Panc1 (cell line): ENCODE measurements at regions not wholly inside any gene's neighbourhood (a gene's known extent, or its start where the extent isn't known, plus 50 kb on each side); places are given as distances from the start of the nearest gene placed in this dataset.

Experiments
- ATAC-seq: fragments of 200-7000 bp; cut with Tn5 transposase; 2 replicates; pipeline ENCODE4 v1.9.1; 2020; ENCODE audit warnings: mild to moderate bottlenecking, moderate library complexity
- BruUV-seq: library from RNA; stranded (reverse); fragments of 400-500 nt; replicated peaks from 2 replicates; lab custom pipeline; 2021; lab: Mats Ljungman, UMichigan
- CTCF ChIA-PET: fragments of 300-600 bp; sonication (Branson Sonifier 250); formaldehyde crosslinking; loops from one replicate; lab custom pipeline; 2022; ENCODE audit warnings: antibody characterized with exemption; lab: Charles Lee
- POLR2A ChIA-PET: fragments of 300-600 bp; sonication (Branson Sonifier 250); formaldehyde crosslinking; loops from one replicate; lab custom pipeline; 2022; ENCODE audit warnings: antibody characterized with exemption; lab: Charles Lee
- DNase-seq: peaks from one replicate; pipeline ENCODE4 v3.0.0-alpha.2; 2010; ENCODE audit warnings: low read depth, low spot score
- H3K27ac ChIP-seq: 2 replicates; pipeline ENCODE4 v1.5.1; 2011; ENCODE audit warnings: mild to moderate bottlenecking, low read length, inconsistent platforms
- H3K27me3 ChIP-seq: fragments of 200-500 bp; sonication (Bioruptor generic); 2 replicates; pipeline ENCODE4 v1.6.0; 2014; ENCODE audit warnings: low read length, inconsistent platforms; ENCODE audit not compliant: control insufficient read depth, insufficient read depth
- H3K36me3 ChIP-seq: fragments of 200-500 bp; sonication (Bioruptor generic); 2 replicates; pipeline ENCODE4 v1.5.1; 2014; ENCODE audit warnings: inconsistent platforms, mild to moderate bottlenecking, low read length, moderate library complexity; ENCODE audit not compliant: control insufficient read depth, insufficient read depth
- H3K4me1 ChIP-seq: 2 replicates; pipeline ENCODE4 v1.5.1; 2011; ENCODE audit warnings: inconsistent platforms, mild to moderate bottlenecking, low read length, moderate library complexity; ENCODE audit not compliant: control insufficient read depth, insufficient read depth
- H3K4me3 ChIP-seq, 2 experiments: 2 replicates each; pipeline ENCODE4 v1.5.1; 2011 to 2012; ENCODE audit warnings: low read depth in 2 of 2, low read length in 2 of 2, mild to moderate bottlenecking in 2 of 2, inconsistent platforms in 1 of 2, moderate library complexity in 1 of 2
- H3K9me3 ChIP-seq: fragments of 200-500 bp; sonication (Bioruptor generic); 2 replicates; pipeline ENCODE4 v1.5.1; 2014; ENCODE audit warnings: low read depth, mild to moderate bottlenecking, inconsistent platforms, low read length, moderate library complexity; ENCODE audit not compliant: control insufficient read depth, insufficient read depth
- POLR2AphosphoS5 ChIP-seq: IDR thresholded peaks from 2 replicates; pipeline ENCODE4 v1.6.1; 2012; ENCODE audit warnings: mild to moderate bottlenecking, low read depth, low read length, moderate library complexity
- SIN3A ChIP-seq: IDR thresholded peaks from 2 replicates; pipeline ENCODE4 v1.6.1; 2012; ENCODE audit warnings: low read depth, mild to moderate bottlenecking, low read length, moderate library complexity, borderline replicate concordance; ENCODE audit not compliant: insufficient read depth
- TCF7L2 ChIP-seq: IDR thresholded peaks from 2 replicates; pipeline ENCODE4 v1.6.1; 2011; ENCODE audit warnings: mild to moderate bottlenecking, low read depth, low read length, inconsistent platforms
- in situ Hi-C: cut with HindIII; loops from 2 replicates; pipeline ENCODE4 v1.10.0; 2016; ENCODE audit warnings: low sequenced_read_pairs, low pct_unique_long_range_greater_than_20kb
- intact Hi-C: fragments of 100-400 bp; cut with micrococcal nuclease; formaldehyde crosslinking; loops from one replicate; pipeline ENCODE4 v1.10.0; 2022; ENCODE audit not compliant: unreplicated experiment
- TF ChIP-seq, protein P1 (sequence below): fragments of 450-650 bp; IDR thresholded peaks from 2 replicates; pipeline ENCODE4 v1.5.1; 2017; ENCODE audit warnings: mild to moderate bottlenecking
- TF ChIP-seq, protein P2 (sequence below), 2 experiments: IDR thresholded peaks; 2 replicates each; pipeline ENCODE4 v1.6.1; 2011 to 2012; ENCODE audit warnings: low read depth in 2 of 2, control low read depth in 1 of 2, low read length in 1 of 2, mild to moderate bottlenecking in 1 of 2, moderate library complexity in 1 of 2; ENCODE audit not compliant: insufficient read depth in 1 of 2

GRCh38 chr6:130298258-130298657, 67.6 kb upstream of the TMEM200A start:
- in situ Hi-C loops = no loop called here
- TF ChIP-seq POLR2AphosphoS5 (no peak), TCF7L2 (no peak), SIN3A (no peak)
- TF ChIP-seq, protein P1, sequence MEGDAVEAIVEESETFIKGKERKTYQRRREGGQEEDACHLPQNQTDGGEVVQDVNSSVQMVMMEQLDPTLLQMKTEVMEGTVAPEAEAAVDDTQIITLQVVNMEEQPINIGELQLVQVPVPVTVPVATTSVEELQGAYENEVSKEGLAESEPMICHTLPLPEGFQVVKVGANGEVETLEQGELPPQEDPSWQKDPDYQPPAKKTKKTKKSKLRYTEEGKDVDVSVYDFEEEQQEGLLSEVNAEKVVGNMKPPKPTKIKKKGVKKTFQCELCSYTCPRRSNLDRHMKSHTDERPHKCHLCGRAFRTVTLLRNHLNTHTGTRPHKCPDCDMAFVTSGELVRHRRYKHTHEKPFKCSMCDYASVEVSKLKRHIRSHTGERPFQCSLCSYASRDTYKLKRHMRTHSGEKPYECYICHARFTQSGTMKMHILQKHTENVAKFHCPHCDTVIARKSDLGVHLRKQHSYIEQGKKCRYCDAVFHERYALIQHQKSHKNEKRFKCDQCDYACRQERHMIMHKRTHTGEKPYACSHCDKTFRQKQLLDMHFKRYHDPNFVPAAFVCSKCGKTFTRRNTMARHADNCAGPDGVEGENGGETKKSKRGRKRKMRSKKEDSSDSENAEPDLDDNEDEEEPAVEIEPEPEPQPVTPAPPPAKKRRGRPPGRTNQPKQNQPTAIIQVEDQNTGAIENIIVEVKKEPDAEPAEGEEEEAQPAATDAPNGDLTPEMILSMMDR = no peak
- TF ChIP-seq, protein P2, sequence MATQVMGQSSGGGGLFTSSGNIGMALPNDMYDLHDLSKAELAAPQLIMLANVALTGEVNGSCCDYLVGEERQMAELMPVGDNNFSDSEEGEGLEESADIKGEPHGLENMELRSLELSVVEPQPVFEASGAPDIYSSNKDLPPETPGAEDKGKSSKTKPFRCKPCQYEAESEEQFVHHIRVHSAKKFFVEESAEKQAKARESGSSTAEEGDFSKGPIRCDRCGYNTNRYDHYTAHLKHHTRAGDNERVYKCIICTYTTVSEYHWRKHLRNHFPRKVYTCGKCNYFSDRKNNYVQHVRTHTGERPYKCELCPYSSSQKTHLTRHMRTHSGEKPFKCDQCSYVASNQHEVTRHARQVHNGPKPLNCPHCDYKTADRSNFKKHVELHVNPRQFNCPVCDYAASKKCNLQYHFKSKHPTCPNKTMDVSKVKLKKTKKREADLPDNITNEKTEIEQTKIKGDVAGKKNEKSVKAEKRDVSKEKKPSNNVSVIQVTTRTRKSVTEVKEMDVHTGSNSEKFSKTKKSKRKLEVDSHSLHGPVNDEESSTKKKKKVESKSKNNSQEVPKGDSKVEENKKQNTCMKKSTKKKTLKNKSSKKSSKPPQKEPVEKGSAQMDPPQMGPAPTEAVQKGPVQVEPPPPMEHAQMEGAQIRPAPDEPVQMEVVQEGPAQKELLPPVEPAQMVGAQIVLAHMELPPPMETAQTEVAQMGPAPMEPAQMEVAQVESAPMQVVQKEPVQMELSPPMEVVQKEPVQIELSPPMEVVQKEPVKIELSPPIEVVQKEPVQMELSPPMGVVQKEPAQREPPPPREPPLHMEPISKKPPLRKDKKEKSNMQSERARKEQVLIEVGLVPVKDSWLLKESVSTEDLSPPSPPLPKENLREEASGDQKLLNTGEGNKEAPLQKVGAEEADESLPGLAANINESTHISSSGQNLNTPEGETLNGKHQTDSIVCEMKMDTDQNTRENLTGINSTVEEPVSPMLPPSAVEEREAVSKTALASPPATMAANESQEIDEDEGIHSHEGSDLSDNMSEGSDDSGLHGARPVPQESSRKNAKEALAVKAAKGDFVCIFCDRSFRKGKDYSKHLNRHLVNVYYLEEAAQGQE (IDR thresholded peaks at IDR 0.05; ENCODE audit: insufficient read depth in 1 of 2, low read depth in 2 of 2, low read length in 1 of 2) = no peak
- no peak for DNase-seq
- H3K4me3 ChIP-seq = no peak overlapping the region
- CTCF ChIA-PET = no interaction called here
- POLR2A ChIA-PET = no interaction called here
- ATAC-seq = no peak
- intact Hi-C loops = no loop called here
- no peaks in the 10 kb centered on the region for H3K36me3 ChIP-seq
- H3K27ac ChIP-seq = no peak overlapping the region
- no peaks in the 10 kb centered on the region for H3K9me3 ChIP-seq
- no TSS peak for BruUV-seq
- H3K27me3 ChIP-seq = no peaks in the 10 kb centered on the region
- no peaks in the 10 kb centered on the region for H3K4me1 ChIP-seq

DNA sequence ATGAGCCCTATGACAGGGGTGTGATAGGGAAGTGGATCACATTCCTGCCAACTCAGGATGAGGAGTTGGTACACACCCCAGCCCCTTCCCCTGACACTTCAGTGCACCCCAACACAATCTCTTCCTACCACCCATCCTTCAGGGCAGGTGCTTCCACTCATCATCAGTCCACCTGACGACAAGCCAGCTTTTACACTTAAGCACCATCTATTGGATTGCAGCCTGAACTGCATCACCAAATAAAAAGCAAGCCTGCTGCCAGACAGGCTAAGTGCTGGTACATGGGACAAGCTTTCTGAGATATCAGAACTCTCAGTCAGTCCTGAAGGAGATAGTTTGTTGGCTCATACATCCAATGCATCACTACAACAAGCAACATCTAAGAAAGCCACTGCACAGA, 69.0 kb upstream of the TMEM200A start:
- no TSS peak for BruUV-seq
- intact Hi-C loops (no loop called here), in situ Hi-C loops (no loop called here)
- TF ChIP-seq POLR2AphosphoS5 (no peak), SIN3A (no peak)
- H3K27ac ChIP-seq = no peak overlapping the region
- ChIA-PET CTCF (no interaction called here), POLR2A (no interaction called here)
- no peaks in the 10 kb centered on the region for H3K9me3 ChIP-seq
- ATAC-seq = no peak
- no peaks in the 10 kb centered on the region for H3K27me3 ChIP-seq
- no peak overlapping the region for H3K4me3 ChIP-seq
- no peaks in the 10 kb centered on the region for H3K36me3 ChIP-seq
- no peak for DNase-seq
- H3K4me1 ChIP-seq = no peaks in the 10 kb centered on the region

DNA sequence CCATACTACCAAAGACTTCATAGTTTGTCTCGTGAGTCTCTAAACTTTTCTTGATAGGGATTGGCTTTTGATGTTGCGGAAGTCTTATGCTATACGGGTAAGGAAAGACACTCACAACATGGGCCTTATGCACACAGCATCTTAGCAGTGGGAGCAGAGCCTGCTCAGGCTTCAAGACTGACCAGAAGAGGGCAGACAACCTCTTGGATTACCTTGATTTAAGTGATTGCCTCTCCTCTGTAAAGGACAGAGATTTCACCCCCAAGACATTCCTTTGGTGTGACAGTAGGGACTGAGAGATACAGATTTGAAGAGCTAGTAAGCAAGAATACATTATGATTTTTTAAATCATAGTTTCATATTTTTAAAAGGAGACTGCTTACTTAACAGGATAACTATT, 71.0 kb upstream of the SAMD3 start:
- in situ Hi-C loops = no loop called here
- DNase-seq (peak; percentile 24), ATAC-seq (peak; percentile 94; the same call in 1 of the 2 replicates)
- no peaks in the 10 kb centered on the region for H3K4me1 ChIP-seq
- H3K4me3 ChIP-seq = no peak overlapping the region
- H3K36me3 ChIP-seq = no peaks in the 10 kb centered on the region
- H3K27me3 ChIP-seq = no peaks in the 10 kb centered on the region
- no TSS peak for BruUV-seq
- intact Hi-C loops = no loop called here
- ChIA-PET POLR2A (no interaction called here), CTCF (interaction anchor here (0.7 kb wide), 1 partner anchor 95 kb away, joined by 3 read pairs; no protein-coding TSS in a partner anchor)
- no peaks in the 10 kb centered on the region for H3K9me3 ChIP-seq
- TF ChIP-seq TCF7L2 = no peak
- TF ChIP-seq, protein P1 = peak; percentile 63
- TF ChIP-seq POLR2AphosphoS5 = no peak
- TF ChIP-seq, protein P2 (IDR thresholded peaks at IDR 0.05; ENCODE audit: insufficient read depth in 1 of 2, low read depth in 2 of 2, low read length in 1 of 2) = no peak
- H3K27ac ChIP-seq = no peak overlapping the region
